ENCODE measurements at regions not wholly inside any gene's neighbourhood (a gene's known extent, or its start where the extent isn't known, plus 50 kb on each side); places are given as distances from the start of the nearest gene placed in this dataset.

DNA sequence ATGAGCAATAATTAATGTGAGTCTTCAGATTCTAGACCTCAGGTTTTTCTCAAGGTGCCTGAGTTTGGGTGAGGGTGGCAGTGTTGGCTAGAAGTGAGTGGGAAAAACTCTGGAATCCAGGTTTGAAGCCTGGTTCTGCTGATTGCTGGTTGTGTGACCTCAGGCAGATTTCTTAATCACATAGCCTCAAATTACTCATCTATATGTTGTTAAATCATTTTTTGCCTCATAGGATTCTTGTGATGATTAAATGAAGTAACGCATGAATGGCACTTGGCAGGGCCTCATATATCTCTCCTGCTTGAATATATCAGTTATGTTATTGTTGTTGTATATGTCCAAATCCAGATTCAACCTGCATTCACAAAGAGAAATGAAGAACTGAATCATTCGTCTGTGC is 60.5 kb downstream of the NR2F2 start:
- no peak for DNase-seq

DNA sequence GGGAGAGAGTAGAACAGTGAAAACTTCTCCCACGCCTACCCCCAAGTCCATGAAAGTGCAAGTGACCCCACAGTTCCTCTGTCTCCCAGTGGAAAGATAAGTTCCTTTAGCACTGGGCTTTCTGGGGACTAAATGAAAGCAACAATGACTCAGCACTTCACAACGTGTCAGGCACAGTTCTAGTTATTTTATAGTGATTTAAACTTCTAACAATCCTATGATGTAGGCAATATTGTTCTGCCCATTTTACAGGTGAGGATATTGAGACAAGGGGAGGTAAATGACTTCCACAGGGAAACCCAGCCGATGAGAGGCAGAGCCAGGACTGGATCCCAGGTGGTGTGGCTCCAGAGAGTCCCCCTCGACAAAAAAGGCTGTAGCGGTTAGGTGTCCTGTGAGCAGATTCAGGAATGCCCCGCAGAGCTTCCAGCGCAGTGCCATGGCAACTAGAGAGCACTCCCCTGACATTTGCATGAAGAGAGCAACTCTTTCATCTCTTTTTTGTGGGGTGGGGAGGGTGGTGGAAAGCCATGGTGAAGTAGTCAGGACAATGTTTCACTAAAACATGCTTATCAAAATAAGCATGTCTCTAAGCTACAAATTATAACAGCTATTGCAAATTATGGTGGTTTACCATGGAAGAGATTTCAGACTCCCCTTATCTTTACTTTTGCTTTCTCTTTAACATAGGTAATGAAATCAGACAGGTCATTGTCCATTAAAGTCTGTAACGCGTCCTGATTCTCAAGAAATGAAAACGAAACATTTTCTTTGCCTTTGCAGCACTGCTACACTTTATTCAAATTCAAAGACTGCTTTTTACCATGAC is 62.1 kb downstream of the NR2F2 start:
- DNase-seq, result no peak

- no peak for DNase-seq
Measured at GRCh38 chr15:96393209-96393513, 62.7 kb downstream of the NR2F2 start.

DNA sequence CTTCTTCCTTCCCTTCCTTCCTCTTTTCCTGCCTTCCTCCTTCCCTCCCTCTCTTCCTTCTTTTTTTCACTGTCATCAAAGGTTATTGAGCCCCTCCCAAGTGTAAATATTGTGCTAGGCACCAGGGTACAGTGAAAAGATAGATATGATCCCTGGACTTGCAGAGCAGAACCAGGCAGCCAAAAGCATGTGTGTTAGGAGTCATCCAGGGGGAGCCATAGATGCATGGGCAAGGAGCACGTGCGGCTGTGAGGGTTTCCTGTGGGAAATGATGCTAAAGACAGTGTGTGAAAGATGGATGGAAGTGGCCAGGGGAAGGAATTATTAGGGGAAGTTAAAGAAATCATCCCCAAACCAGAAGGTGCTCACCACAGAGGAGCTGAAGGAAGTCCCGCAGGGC is 65.2 kb downstream of the NR2F2 start:
- no peak for DNase-seq

DNA sequence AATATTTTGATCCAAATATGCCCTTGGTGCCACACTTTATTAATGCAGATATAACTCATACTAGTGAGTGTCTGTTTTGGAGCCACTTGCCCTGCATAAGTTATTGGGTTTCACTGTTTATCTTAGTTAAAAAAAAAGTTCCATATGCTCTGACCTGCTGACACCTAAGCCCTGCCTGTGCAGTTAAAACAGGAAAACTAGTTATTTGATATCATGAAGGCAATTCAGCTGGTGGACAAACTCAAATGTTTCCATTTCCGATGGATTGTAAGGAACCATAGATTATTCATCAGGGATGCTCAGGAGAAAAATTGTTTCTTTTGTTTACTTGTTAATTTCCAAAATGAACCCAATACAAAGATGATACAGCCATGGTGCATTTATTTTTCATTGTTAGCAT is 68.3 kb downstream of the NR2F2 start:
- no peak for DNase-seq

DNA sequence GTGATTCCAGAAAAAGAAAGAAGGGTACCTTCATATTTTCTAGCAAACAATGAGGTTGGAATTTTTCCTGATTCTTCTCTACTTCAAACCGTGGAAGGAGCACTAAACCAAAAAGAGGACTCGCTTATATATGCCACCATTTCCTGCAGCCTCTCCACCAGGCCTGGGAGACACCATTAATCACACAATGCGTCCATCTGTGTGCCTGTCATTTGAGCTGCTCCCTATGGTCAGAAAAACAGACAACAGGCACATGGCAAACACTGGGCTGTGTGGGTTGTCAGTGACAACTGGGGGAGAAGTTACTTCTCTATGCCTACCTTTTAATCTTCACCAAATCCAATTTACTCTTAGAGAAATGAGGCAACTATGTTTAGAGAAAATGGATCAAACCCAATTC is 71.9 kb downstream of the NR2F2 start:
- DNase-seq, result no peak

GRCh38 chr15:96403071-96403470 is 72.6 kb downstream of the NR2F2 start:
- no peak for DNase-seq

- no peak for DNase-seq
Measured at GRCh38 chr15:96403932-96404331, 73.4 kb downstream of the NR2F2 start.

DNA sequence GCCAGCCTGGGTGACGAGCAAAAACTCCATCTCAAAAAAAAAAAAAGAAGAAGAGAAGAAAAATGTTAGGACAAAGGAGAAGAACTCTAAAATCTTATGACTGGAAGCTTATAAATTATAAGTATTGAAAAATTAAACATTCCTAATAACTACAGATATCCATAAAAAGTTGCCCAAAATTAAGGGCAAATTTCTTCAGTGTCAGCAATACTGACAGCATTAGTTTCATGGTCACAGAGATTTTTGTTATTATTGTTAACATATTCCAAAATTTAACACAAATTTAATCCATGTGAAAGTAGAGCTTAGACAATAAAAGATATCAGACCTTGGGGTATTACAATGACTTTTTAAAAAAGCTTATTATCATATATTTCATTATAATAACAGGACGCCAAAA is 74.1 kb downstream of the NR2F2 start:
- no peak for DNase-seq

DNA sequence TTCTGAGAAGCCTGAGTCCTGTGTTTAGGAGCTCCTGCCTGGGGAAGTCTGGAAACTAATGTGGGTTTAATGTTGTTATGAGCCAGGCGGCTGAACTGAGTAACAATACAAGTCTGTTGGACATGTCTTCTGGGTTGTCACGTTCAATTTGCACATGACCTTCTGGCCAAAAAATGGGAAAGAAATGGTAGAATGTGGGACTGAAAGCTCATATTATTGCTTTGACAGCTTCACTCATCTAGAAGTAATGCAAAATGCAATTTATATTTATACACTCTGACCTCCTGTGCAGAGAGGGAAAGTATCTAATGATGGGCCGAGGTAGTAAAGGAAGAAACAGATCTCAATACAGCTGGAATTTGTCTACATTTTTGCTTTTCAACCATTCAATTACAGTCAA is 75.8 kb downstream of the NR2F2 start:
- no peak for DNase-seq

DNA sequence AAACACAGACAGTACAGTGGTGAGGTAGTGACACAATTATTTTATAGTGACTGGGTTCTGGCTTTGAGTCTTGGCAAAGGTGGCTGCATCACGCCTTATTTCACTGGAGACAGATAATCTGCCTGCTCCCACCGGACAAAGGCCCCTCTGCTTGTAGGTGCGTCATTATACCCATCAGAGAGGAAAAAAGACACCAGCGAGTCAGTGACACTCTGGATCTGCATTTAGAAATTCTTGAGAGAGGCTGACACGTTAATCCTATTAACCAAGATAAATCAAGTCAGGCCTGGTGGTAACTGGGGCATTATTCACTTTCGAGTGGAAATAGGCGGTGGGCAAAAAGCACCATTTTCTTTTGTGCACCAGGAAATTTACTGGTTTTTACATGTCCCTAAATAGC is 76.2 kb downstream of the NR2F2 start:
- DNase-seq, result no peak

- DNase-seq, result no peak
Measured at GRCh38 chr15:96407482-96407881, 77.0 kb downstream of the NR2F2 start.

- DNase-seq, result no peak
Measured at GRCh38 chr15:96408591-96409183, 78.2 kb downstream of the NR2F2 start.

GRCh38 chr15:96409215-96410138 is 79.0 kb downstream of the NR2F2 start:
- DNase-seq, result no peak

- no peak for DNase-seq
Measured at GRCh38 chr15:96410175-96411055, 79.9 kb downstream of the NR2F2 start.

DNA sequence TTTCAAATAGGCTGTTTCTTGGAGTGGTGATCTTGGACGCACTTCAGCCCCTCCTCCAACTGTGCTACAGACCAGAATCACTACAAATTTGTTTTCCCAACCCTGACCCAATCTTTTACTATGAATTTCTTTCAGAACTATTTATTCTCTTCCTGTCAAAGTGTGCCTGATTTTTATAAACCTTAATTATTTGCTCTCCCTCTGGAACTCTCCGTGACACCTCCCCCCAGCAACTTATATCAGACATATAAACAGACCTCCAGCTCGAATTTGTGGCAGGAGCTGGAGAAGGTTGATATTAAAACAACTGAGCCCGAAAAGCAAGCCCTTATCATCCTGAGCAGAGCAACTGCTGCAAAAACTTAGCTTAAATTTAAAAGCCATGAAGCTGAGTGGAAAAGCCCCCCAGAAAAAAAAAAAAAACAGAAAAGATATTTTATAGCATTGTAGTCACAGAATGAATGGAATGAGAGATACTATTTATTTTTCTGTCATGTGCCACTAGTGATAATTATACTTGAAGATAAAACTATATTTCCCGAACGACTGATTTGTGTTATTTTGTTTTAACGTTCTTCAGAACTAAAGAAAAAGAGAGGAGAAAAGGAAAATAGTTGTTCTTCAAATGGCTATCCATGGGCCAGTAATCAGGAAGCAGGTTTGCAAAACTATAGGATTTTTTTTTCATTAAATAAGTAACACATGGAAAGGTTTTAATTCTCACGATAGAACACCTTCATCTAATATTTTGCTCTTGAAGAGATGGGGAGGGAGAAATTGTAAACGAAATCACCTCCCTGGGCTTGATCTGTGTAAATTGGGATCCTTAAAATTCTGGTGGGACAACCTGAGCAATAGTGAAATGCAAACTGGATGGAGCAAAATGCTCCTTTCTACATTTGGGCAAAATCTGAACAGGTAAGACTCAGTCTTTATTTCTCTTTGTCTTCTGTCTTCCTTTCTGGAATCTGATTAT is 80.8 kb downstream of the NR2F2 start:
- DNase-seq, result no peak

GRCh38 chr15:96412045-96412905 is 81.8 kb downstream of the NR2F2 start:
- DNase-seq, result no peak

DNA sequence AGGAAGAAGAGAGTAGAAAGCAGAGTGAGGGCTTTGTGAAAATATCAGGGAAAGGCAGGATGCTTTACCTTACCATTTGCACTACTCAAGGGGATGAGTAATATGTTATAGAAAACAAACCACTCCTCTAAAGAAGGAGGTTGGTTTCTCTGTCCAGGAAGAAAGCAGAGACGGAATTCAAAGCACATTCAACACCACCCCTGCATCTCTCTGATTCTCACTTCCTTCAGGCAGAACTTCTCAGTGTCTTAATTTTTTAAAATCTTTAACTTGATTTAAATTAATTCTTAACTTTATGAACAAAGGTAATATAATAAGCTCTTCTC is 82.4 kb downstream of the NR2F2 start:
- DNase-seq, result no peak

GRCh38 chr15:96413657-96414056 is 83.2 kb downstream of the NR2F2 start:
- no peak for DNase-seq

DNA sequence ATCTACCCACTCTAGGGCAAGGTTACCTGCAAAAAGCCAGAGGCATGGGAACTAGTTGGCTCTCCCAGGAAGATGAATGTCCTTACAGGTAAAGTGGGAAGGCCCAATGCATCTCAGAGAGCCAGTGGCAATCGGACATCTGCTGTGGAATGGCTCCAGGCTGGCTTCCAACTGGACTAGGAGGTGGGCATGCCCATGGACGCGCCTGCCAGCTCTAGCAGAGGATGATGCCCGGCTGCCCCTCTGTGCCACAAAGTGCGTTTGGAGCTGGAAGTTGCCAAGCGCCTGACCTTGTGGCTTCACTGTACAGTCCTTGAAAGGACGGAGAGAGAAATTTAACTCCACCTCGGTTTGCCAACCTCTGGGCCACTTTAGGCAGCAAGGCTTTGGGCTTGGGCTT is 84.4 kb downstream of the NR2F2 start:
- DNase-seq, result no peak

All from activated CD4-positive, alpha-beta T cell treated with anti-CD3 and anti-CD28 coated beads, Interleukin-2, amount 50 U/mL, for 48 hours (primary cell).